ENCODE measurements at regions not wholly inside any gene's neighbourhood (a gene's known extent, or its start where the extent isn't known, plus 50 kb on each side); places are given as distances from the start of the nearest gene placed in this dataset.

GRCh38 chr2:58714238-58714637 lies 473.1 kb upstream of the FANCL start:
- ATAC-seq, result no peak
- no peak for TF ChIP-seq ZFP30 (CRISPR knock-in tag; IDR thresholded peaks at IDR 0.05)
- no peak for TF ChIP-seq ZC3H10 (CRISPR knock-in tag; IDR thresholded peaks at IDR 0.05)

GRCh38 chr2:58710795-58711279 lies 469.7 kb upstream of the FANCL start:
- TF ChIP-seq ESRRG (CRISPR knock-in tag; IDR thresholded peaks at IDR 0.05) (no peak), CREB5 (CRISPR knock-in tag; IDR thresholded peaks at IDR 0.05; ENCODE audit: low read depth) (no peak), ZNF565 (CRISPR knock-in tag; conservative IDR thresholded peaks at IDR 0.05; ENCODE audit: low read depth) (no peak), PPARA (CRISPR knock-in tag; IDR thresholded peaks at IDR 0.05; ENCODE audit: borderline replicate concordance) (no peak), PATZ1 (CRISPR knock-in tag; IDR thresholded peaks at IDR 0.05; ENCODE audit: borderline replicate concordance) (no peak), CSRNP3 (CRISPR knock-in tag; IDR thresholded peaks at IDR 0.05) (no peak), TCF4 (CRISPR knock-in tag; IDR thresholded peaks at IDR 0.05; ENCODE audit: borderline replicate concordance) (no peak), ZC3H10 (CRISPR knock-in tag; IDR thresholded peaks at IDR 0.05) (no peak), ZNF8 (CRISPR knock-in tag; IDR thresholded peaks at IDR 0.05) (no peak), ZFP3 (CRISPR knock-in tag; IDR thresholded peaks at IDR 0.05) (no peak), CSDC2 (CRISPR knock-in tag; IDR thresholded peaks at IDR 0.05) (no peak), POU6F1 (CRISPR knock-in tag; IDR thresholded peaks at IDR 0.05; ENCODE audit: borderline replicate concordance, low read depth) (no peak), BACH2 (CRISPR knock-in tag; IDR thresholded peaks at IDR 0.05; ENCODE audit: borderline replicate concordance) (no peak), ZNF70 (CRISPR knock-in tag; IDR thresholded peaks at IDR 0.05) (no peak), TSHZ2 (CRISPR knock-in tag; IDR thresholded peaks at IDR 0.05) (no peak)
- ATAC-seq, result no peak

- no peak for ATAC-seq
- TF ChIP-seq GLIS3 (CRISPR knock-in tag; IDR thresholded peaks at IDR 0.05) (no peak), TOX (CRISPR knock-in tag; IDR thresholded peaks at IDR 0.05; ENCODE audit: borderline replicate concordance) (no peak), CSRNP3 (CRISPR knock-in tag; IDR thresholded peaks at IDR 0.05) (no peak)
These were observed 468.7 kb upstream of the FANCL start for GRCh38 chr2:58709687-58710354.
